Fibroblast of villous mesenchyme (primary cell): ENCODE measurements at regions not wholly inside any gene's neighbourhood (a gene's known extent, or its start where the extent isn't known, plus 50 kb on each side); places are given as distances from the start of the nearest gene placed in this dataset.

Experiments
- DNase-seq: peaks from one replicate; pipeline ENCODE4 v3.0.0-alpha.2; 2010; ENCODE audit warnings: low read depth
- H3K4me3 ChIP-seq: 2 replicates; pipeline ENCODE4 v1.5.1; 2011; ENCODE audit warnings: low read depth, mild to moderate bottlenecking, low read length
- TF ChIP-seq, protein P1 (sequence below): IDR thresholded peaks from 2 replicates; pipeline ENCODE4 v1.5.1; 2012; ENCODE audit warnings: low read depth, mild to moderate bottlenecking, low read length; ENCODE audit not compliant: insufficient read depth

DNA sequence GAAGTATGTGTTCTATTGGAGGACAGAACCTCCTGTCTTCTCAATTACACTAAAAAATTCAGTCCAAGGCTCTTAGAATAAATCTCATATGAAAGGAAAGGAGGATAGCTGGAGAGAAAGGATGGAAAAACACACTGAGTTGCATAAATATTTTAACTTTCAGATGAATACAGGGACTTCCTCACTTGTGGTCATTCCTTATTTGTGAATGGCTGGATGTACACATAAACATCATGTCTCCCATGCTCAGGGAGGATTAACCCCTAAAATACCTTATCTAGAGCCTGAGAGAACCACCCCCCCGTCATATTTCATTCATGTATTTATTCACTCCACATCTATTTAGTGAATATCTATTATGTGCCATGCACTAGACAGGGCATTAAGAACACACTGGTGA lies 217.6 kb upstream of the CITED2 start:
- TF ChIP-seq, protein P1, sequence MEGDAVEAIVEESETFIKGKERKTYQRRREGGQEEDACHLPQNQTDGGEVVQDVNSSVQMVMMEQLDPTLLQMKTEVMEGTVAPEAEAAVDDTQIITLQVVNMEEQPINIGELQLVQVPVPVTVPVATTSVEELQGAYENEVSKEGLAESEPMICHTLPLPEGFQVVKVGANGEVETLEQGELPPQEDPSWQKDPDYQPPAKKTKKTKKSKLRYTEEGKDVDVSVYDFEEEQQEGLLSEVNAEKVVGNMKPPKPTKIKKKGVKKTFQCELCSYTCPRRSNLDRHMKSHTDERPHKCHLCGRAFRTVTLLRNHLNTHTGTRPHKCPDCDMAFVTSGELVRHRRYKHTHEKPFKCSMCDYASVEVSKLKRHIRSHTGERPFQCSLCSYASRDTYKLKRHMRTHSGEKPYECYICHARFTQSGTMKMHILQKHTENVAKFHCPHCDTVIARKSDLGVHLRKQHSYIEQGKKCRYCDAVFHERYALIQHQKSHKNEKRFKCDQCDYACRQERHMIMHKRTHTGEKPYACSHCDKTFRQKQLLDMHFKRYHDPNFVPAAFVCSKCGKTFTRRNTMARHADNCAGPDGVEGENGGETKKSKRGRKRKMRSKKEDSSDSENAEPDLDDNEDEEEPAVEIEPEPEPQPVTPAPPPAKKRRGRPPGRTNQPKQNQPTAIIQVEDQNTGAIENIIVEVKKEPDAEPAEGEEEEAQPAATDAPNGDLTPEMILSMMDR, result no peak

GRCh38 chr6:139591075-139591865 lies 216.8 kb upstream of the CITED2 start:
- DNase-seq, result no peak
- H3K4me3 ChIP-seq, result no peak overlapping the region
- TF ChIP-seq, protein P1, result no peak

More for the DNA sequence above, 217.6 kb upstream of the CITED2 start:
- peak; percentile 54 for DNase-seq
- H3K4me3 ChIP-seq, result no peak overlapping the region

GRCh38 chr6:139590206-139590605 lies 215.8 kb upstream of the CITED2 start:
- H3K4me3 ChIP-seq, result no peak overlapping the region
- TF ChIP-seq, protein P1, result no peak
- DNase-seq, result no peak

- TF ChIP-seq, protein P1, result no peak
- peak; percentile 95 for DNase-seq
- H3K4me3 ChIP-seq, result no peak overlapping the region
Measured at GRCh38 chr6:139588734-139589593, 214.5 kb upstream of the CITED2 start.

- TF ChIP-seq, protein P1, result no peak
- DNase-seq, result peak; percentile 97
- no peak overlapping the region for H3K4me3 ChIP-seq
Measured at GRCh38 chr6:139588076-139588639, 213.7 kb upstream of the CITED2 start.

DNA sequence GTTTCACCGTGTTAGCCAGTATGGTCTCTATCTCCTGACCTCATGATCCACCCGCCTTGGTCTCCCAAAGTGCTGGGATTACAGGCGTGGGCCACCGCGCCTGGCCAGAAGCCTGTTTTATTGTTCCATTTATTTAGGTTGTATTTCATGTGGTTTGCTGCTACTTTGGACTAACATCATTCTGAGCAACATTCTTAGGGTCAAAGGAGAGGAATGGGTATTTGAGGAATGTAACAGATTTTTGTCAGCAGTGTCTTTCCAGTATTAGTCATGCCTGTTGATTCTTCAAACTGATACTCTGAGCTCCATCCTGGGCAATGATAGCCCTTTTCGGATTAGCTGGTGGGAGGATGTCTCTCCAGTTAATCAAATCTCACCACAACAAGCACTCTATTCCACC lies 213.0 kb upstream of the CITED2 start:
- TF ChIP-seq, protein P1, result no peak
- DNase-seq, result peak; percentile 94
- no peak overlapping the region for H3K4me3 ChIP-seq
